Activated T-cell treated with anti-CD3 and anti-CD28 coated beads for 4 hours (primary cell): ENCODE measurements at regions not wholly inside any gene's neighbourhood (a gene's known extent, or its start where the extent isn't known, plus 50 kb on each side); places are given as distances from the start of the nearest gene placed in this dataset.
"Not testable (repeated sequence)": the region's sequence is repeated elsewhere in the genome, so short reads cannot be mapped to it uniquely, and the experiment has no call there.

Source experiments
- DNase-seq: peaks from one replicate; pipeline ENCODE4 v3.0.0-alpha.2; 2020

- no peak for DNase-seq
These were observed 169.0 kb upstream of the TSC22D2 start for GRCh38 chr3:150238995-150239619.

GRCh38 chr3:150238048-150238802 lies 169.9 kb upstream of the TSC22D2 start:
- no peak for DNase-seq

- DNase-seq = no peak
These were observed 170.6 kb upstream of the TSC22D2 start for GRCh38 chr3:150237490-150237889.

GRCh38 chr3:150236316-150237082 lies 171.6 kb upstream of the TSC22D2 start:
- no peak for DNase-seq

GRCh38 chr3:150235799-150236198 lies 172.3 kb upstream of the TSC22D2 start:
- DNase-seq = no peak

- DNase-seq = no peak
These were observed 175.1 kb upstream of the TSC22D2 start for GRCh38 chr3:150232992-150233451.

- no peak for DNase-seq
These were observed 178.1 kb upstream of the TSC22D2 start for GRCh38 chr3:150230037-150230436.

- DNase-seq = not testable (repeated sequence)
These were observed 179.5 kb upstream of the TSC22D2 start for GRCh38 chr3:150228626-150229025.

GRCh38 chr3:150227839-150228238 lies 180.3 kb upstream of the TSC22D2 start:
- DNase-seq = no peak

- no peak for DNase-seq
These were observed 182.1 kb upstream of the TSC22D2 start for GRCh38 chr3:150225986-150226385.

- DNase-seq = no peak
These were observed 184.5 kb upstream of the TSC22D2 start for GRCh38 chr3:150223558-150223957.

- DNase-seq = no peak
These were observed 185.2 kb upstream of the TSC22D2 start for GRCh38 chr3:150222691-150223489.

GRCh38 chr3:150221904-150222523 lies 186.1 kb upstream of the TSC22D2 start:
- DNase-seq = no peak

GRCh38 chr3:150220799-150221198 lies 187.3 kb upstream of the TSC22D2 start:
- no peak for DNase-seq

- no peak for DNase-seq
These were observed 188.1 kb upstream of the TSC22D2 start for GRCh38 chr3:150220041-150220440.

- DNase-seq = no peak
These were observed 189.3 kb upstream of the TSC22D2 start for GRCh38 chr3:150218841-150219240.

- DNase-seq = no peak
These were observed 189.9 kb upstream of the TSC22D2 start for GRCh38 chr3:150218236-150218635.

- DNase-seq = no peak
These were observed 190.4 kb upstream of the TSC22D2 start for GRCh38 chr3:150217691-150218090.

GRCh38 chr3:150216866-150217600 lies 191.1 kb upstream of the TSC22D2 start:
- DNase-seq = no peak

GRCh38 chr3:150216041-150216811 lies 191.9 kb upstream of the TSC22D2 start:
- DNase-seq = no peak

- DNase-seq = no peak
These were observed 192.5 kb upstream of the TSC22D2 start for GRCh38 chr3:150215616-150216015.
